Esophagus mucosa (tissue), 1 donor: ENCODE measurements at regions not wholly inside any gene's neighbourhood (a gene's known extent, or its start where the extent isn't known, plus 50 kb on each side); places are given as distances from the start of the nearest gene placed in this dataset.

Experiments
- ATAC-seq: fragments of 200-7000 bp; cut with Tn5 transposase; one replicate; pipeline ENCODE4 v1.9.1; 2020
- donor health status: DM: yes; HTN: yes; CAD: no.

GRCh38 chr4:123767806-123768205 is 371.2 kb downstream of the SPRY1 start:
- no peak for ATAC-seq

DNA sequence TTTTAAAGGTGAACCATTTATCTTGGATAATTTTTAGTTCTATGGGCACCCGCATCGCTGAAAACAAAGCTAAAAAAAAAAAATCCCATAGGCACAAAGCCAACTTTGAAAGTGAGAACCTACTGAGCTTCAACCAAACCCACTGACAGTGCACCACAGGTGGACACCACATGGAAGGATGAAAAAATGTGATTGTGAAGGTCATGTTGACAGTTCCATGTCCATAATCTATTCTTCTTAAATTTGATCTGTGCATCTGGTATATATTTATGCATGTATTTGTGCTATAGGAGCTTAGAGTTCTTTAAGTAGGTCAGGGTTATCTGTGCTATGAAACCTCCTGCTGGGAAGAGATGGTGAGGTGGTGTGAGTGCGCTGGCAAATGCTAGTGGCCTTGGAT is 374.3 kb downstream of the SPRY1 start:
- no peak for ATAC-seq

DNA sequence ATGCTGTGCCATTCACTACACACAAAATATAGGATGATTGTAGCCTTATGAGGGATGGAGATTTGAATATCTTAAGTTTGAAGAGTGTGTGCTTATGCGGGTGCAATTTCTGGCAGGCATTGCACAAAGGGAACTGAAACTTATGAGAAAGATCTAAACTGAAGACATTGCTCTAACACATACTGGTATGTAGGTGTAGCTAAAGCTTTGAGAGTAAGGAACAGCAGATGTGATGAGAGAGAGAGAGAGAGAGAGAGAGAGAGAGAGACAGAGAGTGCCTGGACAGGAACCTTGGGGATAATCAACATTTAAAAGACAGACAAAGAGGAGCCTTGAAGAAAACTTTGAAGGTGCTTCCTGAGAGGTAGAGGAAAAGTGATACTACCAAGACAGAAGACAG is 379.7 kb downstream of the SPRY1 start:
- ATAC-seq = no peak

DNA sequence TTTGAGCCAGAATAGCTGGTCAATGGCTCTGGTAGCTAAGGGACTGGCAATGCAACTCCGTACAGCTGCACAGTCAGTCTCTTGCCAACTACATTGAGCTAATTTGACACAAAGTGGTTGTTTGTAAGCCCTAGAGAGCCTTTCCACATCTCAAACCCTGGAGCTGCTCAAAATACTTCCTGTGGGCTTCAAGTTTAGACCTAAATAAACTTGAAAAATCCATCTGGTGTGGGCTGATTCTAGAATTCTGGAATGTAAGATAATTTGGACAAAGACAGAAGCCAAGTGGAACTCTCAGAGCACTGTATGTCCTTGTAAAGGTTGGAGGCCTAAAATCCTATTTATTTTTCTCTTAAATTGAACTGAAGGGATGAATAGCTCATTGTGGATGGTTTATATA is 380.8 kb downstream of the SPRY1 start:
- ATAC-seq = no peak

DNA sequence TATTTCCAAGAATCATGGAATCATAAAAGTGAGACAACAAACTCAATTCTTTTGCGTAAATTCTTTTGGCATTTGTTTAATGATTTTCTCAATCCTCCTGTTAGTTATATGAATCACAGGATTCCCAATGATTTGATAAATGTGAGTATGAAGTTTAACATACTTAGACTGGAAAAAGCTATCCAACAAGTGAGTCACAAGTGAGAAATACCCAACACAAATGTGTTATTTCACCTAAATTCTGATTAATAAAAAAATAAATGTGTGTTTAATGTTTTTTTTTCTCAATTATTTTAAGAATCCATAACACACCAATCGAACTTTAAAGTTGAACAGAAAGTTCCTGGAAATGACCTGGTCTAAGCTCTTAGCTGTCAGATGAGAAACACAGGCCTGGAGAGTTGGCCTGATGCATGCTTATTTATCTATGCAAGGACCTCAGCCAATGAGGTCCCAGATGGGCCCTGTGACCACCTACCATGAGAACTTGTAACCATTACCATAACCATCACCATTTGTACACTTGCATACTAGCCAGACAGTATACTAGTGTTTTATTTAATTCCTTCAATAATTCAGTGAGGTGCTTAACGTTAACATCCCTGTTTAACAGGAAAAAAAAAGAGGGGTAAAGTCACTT is 386.7 kb downstream of the SPRY1 start:
- no peak for ATAC-seq

DNA sequence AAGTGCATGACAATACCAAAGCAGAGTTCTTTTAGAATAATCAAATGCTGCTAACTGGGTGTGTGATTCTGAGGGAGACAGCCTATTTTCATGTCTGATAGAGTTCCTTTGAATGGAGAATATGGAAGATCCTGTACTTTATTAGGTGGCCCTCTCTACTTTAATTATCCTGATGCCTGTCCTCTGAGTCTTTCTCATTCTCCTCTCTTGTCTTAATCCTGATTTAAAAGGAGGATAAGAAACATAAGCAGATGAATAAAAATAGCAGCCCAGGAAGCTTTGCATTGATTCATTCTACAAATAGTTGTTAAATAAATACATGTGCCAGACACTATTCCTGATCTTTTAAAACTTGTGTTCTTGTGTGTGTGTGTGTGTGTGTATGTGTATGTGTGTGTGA is 387.3 kb downstream of the SPRY1 start:
- no peak for ATAC-seq

DNA sequence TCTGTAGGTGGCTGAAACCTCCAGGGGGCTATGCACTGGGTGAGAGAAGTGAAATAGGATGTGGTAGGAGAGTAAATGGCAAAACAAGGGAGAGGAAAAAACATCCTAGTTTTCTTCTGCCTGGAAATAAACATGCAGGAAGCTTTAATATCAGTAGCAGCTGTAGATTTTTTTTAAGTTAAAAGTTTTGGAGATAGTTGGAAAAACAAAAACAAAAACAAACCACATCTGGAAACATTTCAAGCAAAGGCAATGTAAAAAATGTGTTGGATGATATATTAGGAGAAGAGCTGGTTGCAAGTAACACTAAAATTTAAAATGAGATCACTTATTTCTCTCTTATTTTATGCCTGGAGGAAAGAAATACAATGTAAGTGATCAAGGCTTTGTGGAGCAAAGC is 388.0 kb downstream of the SPRY1 start:
- ATAC-seq = no peak

- ATAC-seq = peak; percentile 22
Observed at GRCh38 chr4:123785538-123785937, 388.9 kb downstream of the SPRY1 start.

DNA sequence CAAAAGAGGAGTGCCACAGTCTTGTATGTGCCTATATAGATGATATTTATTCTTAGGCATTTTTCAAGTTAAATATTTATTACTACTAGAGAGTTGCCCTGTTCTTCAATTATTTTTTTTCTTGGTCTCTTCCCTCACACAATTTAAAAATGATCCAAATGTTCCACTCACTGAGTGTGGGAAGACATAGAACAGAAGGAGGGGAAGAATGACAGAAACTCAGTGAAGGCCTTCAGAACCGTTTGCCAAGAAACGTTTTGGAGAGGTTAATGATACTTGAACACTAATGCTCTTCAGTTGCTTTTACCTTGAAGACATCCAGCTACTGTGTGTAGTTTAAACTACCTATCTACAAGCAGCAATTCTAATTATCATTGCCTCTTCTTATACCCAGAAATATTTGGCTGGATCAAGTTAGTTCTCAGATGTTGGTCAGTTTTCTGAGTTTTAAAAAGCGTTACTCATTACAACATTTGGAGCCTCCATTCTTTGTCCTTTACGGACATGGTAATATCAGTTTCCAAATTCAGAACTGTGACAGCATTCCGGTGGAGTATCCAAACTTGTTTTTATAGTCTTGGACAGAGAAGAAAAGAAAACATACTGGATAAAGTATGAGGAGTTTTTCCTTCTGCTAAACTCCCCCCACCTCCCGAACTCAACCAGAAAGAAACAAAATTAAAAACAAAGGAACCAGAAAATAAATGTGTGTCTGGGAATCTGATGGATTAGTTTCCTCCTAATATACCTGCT is 389.7 kb downstream of the SPRY1 start:
- no peak for ATAC-seq

DNA sequence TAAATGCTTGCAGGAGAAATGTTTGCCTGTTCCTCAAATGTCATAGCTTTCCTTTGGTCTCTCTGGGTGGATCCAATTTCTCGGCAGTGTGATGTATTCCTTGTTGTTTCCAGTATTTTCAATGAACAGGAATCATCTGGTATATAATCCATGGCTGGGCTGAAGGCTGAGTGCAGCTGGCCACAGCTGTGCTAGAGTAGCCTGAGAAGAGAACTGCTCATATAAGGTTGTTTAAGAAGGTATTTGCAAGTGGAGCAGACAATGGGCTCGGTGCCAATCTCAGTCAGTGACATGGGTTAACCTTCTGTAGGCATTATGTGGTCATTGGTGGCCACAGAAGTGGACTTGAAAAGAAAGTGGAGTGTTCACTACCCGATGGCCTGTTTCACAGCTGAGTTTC is 390.3 kb downstream of the SPRY1 start:
- ATAC-seq = no peak

GRCh38 chr4:123787512-123788080 is 391.0 kb downstream of the SPRY1 start:
- ATAC-seq = no peak

GRCh38 chr4:123788577-123788976 is 392.0 kb downstream of the SPRY1 start:
- ATAC-seq = no peak

GRCh38 chr4:123790681-123791080 is 394.1 kb downstream of the SPRY1 start:
- ATAC-seq = no peak

- no peak for ATAC-seq
Observed at GRCh38 chr4:123802082-123802645, 405.6 kb downstream of the SPRY1 start.

DNA sequence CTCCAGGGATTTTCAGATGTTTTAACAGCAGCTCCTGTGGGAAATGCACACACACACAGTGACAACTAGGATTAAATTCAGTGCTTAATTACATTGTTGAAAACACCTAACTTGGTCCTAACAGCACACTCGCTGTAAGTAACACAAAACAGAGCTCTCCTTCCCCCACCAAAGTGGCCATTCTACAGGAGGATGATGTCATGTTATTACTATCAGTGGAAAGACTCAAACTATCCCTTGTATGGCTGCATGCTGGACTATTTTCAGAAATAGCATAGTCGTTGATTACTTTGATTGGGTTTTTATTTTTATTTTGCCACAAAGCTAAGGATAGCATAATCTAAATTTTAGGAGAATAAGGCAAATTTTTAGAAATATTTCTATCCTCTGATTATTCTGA is 406.3 kb downstream of the SPRY1 start:
- ATAC-seq = no peak

DNA sequence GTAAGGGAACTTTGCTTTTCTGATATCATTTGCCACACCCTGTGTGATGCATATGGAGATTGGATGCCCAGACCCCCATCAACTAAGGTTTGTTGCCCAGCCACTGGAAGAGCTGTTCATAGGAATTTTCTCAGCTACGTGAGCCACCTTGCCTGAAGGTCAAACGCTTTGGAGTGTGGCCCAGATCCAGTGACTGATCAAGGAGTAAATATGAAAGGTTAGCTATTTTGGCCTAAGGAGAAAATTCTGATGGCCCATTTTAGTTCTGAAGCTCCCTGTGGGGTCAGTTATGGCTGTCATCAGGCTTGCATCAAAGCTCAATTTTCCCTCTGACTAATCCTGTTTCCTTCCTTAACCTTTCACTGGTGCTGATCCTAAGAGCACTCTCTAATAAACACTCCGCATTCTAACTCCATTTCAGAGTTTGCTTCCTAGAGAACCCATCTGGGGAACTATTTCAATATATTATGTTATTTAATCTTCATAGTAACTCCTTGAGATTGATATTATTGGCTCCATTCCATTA is 407.7 kb downstream of the SPRY1 start:
- no peak for ATAC-seq

- no peak for ATAC-seq
Observed at GRCh38 chr4:123806056-123806455, 409.5 kb downstream of the SPRY1 start.

GRCh38 chr4:123807187-123807586 is 410.6 kb downstream of the SPRY1 start:
- ATAC-seq = no peak

- no peak for ATAC-seq
Observed at GRCh38 chr4:123807866-123808265, 411.3 kb downstream of the SPRY1 start.

DNA sequence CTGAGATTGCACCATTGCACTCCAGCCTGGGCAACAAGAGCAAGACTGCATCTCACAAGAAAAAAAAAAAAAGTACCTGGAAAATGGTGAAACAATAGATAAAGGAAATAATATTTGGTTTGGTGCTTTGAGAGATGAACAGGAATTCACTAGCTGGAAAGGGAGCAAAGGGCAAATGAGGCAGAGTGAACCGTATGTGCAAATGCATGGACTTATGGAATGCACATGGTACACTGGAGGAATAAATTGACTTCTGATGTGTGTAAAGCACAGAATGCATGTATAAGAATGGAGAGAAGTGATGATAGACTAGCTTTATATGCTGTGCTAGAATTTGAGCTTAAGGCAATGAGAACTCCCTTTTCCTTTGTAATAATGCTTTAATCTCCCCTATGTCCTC is 413.3 kb downstream of the SPRY1 start:
- ATAC-seq = no peak

- ATAC-seq = peak; percentile 67
Observed at GRCh38 chr4:123812066-123812390, 415.4 kb downstream of the SPRY1 start.

- no peak for ATAC-seq
Observed at GRCh38 chr4:123813901-123814300, 417.3 kb downstream of the SPRY1 start.

- ATAC-seq = peak; percentile 33
Observed at GRCh38 chr4:123816462-123816861, 419.9 kb downstream of the SPRY1 start.
